GM03348 (cell line): ENCODE measurements at regions not wholly inside any gene's neighbourhood (a gene's known extent, or its start where the extent isn't known, plus 50 kb on each side); places are given as distances from the start of the nearest gene placed in this dataset.

ENCODE experiments used
- DNase-seq: peaks from one replicate; pipeline ENCODE4 v3.0.0; 2012; ENCODE audit warnings: low spot score

DNA sequence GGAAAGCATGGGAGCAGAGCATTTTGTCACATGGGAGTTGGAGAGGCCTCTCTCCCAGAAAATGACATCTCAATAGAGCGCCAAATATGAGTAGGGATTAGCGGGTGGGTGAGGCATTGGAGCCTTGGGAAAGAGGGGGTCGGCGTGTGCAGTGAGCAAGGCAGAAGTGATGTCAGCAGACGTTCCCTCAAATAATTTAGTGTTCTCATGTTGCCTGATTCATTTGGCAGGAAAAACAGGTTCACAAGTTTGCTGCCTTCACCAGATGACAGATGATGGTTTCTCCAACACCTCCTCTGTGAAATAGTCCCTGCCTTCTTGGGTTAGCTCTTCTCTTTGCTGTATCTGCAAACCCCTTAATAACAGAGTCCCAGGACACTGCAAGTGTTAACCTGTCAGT, 118.5 kb upstream of the ARHGAP20 start:
- DNase-seq, result no peak

DNA sequence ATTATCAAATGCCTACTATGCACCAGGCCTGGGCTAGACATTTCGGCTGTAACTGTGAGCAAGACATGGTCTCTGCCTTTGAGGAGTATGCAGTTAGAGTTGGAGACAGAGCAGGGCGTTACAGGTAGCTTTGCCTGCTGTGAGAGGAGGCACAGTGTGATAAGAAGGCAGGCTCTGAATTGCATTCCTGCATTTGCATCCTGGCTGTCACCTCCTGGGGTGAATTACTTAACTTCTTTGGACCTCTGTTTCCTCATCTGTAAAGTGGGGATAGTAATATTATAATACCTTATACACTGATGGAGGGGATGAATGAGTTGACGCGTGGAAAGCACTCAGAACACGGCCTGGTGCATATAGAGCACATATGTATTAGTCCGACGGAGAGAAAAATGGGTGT, 118.1 kb upstream of the ARHGAP20 start:
- no peak for DNase-seq

DNA sequence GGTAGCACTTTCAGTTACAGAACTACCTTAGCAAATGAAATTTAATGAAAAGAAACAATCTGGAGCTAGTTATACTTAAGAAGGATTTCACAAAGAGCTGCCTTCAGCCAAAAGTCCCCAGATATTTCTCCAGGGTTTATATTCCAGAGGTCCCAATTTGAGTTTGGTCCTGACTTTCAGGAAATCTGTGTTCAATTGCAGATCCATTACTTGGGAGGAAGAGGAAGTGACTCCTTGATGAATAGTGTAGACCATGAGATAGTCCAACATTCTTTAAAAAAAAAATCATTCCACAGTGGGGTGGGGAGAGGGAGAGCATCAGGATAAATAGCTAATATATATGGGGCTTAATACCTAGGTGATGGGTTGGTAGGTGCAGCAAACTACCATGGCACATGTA, 117.6 kb upstream of the ARHGAP20 start:
- DNase-seq, result peak; percentile 21

DNA sequence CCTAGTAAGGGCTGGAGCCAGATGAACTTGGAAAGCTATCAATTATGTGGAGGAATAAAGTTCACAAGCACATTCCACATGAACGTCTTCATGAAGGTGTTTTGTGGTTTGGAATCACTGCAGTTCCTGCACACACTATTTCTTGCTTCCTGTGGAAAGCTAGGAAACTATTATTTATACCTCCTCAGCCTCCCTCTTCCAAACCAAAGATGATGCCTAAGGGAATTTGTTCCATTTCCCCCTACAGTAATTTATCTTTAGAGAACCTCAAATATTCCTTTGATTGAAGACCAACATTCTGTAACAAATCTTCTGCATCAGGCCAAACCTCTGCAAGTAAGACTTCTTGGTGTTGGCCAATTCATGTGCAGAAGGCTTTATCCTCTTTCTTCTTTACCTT, 115.8 kb upstream of the ARHGAP20 start:
- DNase-seq, result no peak

DNA sequence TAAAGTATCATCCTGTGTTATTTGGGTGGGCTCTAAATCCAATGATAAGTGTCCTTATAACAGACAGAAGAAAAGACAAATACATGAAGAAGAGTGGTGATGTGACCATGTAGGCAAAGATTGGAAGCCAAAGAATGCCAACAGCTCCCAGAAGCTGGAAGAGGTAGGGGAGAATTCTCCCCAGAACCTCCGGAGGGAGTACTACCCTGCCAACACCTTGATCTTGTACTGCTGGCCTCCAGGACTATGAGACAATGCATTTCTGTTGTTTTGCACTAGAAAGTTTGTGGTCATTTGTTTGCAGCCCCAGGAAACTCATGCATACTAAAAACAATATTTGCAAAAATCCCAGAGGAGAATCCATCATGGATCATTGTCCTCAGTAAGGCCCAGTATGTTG, 115.0 kb upstream of the ARHGAP20 start:
- DNase-seq, result no peak

DNA sequence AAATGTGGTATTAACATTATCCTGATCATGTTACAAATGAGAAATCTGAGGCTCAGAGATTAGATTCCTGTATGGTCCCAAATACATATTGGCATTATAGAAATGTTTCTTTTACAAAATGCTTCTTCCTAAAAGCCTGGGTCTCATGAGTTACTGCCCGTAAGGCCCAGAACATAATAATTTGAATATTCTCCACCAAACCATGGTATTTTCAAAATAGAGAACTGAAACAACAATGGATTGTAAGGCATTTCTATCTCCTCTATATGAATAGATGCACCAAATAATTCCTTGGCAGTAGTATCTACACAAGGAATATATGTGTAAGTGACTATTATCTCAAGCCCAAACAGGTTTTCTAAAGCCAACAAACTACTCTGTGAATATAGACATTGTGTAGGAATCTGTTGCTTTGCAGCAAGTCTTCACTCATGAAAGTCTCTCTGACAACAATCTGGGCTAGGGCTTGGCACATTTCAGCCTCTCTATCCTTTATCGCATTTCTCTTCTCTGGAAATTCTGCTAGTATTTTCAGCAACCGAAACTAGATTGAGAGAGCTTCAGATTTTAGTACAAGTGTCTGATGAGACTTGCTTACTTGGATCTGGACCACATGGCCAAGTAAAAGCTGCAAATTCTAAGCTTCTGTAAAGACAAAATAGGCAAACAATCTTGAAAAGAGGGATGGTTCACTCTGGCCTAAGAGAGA, 112.8 kb upstream of the ARHGAP20 start:
- no peak for DNase-seq

DNA sequence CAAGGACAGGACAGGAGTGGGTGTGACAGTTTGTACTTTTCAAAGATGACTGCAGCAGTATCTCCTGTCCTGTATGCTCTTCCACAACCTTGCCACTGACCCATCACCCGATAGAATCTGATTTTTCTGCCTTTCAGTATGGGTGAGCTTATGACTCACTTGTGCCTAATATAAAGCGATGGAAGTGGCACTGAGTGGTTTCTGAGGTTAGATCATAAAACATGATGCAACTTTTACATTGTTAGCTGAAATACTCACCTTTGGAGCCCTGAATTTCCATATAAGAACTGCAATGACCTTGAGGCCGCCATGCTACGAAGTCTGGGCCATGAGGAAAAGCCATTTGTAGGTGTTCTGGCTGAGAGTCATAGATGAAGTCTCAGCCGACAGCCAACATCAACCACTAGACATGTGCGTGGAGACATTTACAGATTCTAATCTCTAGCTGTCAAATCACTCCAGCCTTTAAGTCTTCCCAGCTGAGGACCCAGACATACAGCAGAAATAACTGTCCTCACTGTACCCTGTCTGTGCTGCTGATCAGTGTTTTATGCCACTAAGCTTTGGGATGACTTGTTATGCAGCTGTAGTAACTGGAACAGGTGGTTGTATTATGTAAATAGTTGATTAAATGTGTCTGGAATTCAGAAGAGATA, 105.9 kb upstream of the ARHGAP20 start:
- no peak for DNase-seq

DNA sequence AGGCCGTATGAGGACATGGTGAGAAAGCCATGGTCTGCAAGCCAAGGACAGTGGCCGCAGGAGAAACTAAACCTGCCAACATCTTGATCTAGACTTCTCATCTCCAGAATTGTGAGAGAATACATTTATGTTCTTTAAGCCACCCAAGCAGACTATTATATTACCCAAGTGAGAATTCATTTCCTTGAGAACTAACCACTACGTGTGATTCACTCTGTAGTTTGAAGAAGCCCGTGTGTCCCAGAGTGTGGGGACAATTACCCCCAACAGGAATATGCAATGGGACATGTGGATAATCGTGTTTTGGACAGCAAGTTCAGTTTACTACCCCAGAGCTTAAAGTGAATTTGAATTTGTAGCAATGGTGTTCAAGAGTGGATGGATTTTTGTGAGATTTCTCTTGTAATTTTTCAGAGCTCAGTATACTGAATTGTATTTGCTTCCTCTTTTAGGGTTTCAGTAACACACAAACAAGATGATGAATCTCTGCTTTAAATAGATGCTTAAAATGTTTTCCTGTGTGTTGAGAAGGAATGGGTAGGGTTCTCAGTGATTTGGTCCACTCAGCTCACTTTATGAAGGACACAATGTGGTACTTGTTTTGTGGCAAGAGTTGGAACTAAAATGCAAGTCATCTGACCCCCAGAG, 100.0 kb upstream of the ARHGAP20 start:
- no peak for DNase-seq

DNA sequence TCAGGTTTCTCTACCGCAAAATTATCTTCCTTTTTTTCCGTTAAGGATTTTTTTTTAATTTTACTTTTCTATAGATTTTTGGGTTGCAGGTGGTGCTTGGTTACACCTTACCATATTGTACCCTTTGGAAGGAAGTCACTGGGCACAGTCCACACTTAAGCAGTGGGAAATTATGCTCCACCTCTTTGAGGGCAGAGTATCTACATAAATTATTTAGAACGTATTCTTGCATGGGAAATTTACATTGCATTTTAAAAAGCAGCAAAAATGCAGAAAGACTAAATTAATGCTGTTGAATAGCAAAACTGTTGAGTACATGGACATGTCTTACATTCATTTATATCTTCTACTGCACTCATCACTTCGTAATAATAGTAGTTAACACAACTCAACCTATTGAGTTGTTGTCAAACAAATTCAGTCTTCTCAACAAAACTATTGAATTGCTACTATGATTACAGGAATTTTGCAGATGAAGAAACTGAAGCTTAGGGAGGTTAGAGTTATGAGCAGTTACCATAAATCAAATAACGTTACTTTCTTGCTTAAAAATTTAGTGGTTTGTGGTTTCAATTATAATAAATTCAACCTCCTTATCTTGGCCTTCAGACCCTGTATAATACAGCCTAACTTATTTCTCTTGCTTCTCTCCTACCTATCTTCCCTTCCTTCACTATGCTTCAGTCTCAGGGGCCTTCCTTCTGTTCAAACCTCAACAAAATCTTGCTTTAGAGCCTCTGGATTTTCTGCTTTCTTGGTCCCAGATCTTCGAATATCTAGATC, 97.4 kb upstream of the ARHGAP20 start:
- no peak for DNase-seq

DNA sequence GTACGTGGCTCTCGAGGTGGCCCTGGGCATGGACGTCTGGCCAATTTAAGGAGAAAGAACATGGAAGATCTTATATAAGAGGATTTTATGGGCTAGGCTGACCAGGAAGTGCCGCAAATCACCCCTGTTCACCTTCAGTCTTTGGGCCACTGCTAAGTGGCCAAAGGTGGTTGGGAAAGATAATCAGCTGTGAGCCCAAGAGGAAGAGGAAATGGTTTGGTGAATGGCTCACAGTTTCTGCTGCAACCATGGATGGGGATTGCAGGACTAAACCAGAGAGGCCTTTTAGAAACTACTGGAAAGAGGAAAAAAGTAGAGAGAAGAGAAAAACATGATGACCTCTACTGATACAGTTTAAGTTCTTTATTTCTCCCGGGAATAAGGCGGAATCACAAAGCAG, 96.0 kb upstream of the ARHGAP20 start:
- no peak for DNase-seq

DNA sequence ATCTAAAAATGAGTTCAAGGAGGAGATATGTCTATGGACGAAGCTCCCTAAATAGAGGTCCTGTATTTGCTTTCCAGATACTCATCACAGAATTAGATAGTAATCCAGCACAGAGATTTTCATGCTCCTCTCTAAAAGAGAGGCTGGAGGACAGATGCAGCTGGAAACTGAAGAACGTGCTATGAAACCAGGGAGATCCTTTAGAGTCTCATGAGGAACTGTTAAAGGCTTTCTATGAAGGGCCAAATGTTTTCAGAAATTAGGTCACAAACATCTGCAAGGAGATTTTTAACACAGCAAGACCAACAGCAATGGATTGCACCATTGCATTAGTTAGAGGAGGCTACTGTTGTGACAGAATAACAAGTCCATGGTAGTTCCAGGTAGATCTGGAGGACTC, 95.6 kb upstream of the ARHGAP20 start:
- DNase-seq, result no peak

DNA sequence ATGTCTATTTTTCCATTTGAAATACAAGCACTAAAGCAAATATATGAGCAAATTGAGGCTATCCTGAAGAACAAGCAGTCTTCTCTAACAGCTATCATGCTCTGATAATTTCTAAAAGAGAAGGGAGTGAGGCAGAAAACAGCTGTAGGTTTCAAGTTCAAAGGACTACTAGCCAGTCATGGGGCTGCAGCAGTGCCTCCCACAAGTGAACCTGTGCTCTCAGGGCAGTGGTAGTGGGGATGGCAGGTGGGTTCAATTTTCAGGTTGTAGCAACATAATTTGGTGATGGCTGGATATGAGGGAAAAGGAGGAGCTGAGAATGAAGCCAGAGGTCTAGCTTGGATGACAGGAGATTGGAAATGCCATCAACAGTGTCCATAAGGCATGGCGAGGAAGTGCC, 93.5 kb upstream of the ARHGAP20 start:
- DNase-seq, result no peak

DNA sequence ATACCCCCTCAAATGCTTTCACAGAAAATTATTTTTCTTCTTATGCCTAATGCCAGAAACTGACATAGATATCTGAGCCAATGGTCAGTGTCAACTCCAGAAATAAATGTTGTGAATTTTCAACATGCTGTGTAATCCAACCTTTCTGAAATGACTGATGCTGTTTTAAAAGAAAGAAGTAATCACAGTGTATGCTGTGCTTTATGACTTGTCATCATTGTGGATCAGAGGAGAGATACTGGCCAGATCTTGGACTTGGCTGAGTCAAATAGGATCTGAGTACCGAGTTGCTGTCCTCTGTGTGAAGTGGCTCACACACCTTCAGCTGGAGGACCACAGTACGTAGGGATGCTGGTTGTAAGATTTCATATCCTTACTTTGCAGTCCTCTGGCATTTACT, 89.9 kb upstream of the ARHGAP20 start:
- DNase-seq, result no peak

DNA sequence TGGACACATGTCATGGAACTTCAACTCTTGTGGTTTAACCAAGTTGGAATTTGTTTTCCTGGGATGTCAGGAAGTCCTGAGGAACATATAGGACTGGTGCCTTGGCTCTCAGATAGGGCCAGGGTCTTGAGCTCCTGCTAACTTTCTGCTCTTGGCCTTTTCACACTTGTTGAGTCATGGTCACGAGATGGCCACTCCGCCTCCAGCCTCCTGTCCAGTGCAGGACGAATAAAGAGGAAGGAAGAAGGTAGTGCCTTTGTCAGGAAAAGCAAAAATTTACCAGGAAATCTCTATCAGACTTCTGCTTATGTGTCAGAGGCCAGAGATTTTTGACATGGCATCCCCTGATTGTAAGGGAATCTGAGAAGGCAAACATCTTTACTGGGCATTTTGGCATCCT, 89.1 kb upstream of the ARHGAP20 start:
- DNase-seq, result no peak

DNA sequence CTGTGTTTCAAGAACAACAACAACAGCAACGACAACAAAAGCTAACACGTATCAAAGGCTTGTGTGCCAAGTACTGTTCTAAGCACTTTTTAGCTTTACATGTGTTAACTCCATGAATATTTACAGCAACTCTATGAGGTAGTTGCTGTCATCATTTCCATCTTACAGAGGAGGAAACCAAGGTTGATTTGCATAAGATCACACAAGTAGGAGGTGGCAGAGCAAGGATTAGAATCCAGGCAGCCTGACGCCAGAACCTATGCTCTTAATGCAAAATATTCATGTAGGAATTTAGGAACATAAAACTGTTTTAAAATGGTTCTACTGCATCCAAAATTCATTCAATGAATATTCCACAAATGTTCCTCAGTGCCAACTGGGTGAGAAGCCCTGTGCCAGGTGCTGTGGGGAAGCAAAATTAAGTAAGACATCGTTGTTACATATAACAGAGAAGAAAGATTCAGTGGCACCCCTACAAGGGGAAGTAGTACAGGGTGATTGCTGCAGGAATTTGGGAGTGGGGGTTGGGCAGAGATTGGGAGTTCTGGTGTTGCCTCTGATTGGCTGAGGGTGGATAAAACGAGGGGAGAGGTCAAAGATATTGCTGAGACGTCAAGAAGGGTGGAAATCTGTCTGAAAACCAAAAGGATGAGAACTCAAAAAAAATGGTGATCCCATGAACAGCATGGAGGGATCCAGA, 86.1 kb upstream of the ARHGAP20 start:
- no peak for DNase-seq

DNA sequence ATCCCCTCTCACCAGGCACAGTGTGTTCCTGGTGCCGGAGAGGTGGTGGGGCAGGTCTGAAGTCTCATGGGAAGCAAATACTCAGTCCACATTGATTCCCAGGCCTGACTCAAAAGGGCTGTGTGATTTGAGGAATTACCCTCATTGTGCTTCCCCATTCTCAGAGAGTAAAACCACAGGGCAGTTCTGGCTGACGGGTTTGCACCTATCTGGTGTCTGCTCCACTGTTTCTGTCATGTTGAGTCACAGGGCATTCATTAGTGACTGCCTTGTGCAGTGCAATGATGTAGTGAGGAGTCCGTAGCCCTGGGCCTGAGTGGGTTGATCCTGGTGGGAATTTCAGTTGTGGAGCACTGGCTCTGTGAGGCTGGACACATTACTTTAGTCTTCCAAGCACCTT, 85.2 kb upstream of the ARHGAP20 start:
- no peak for DNase-seq

DNA sequence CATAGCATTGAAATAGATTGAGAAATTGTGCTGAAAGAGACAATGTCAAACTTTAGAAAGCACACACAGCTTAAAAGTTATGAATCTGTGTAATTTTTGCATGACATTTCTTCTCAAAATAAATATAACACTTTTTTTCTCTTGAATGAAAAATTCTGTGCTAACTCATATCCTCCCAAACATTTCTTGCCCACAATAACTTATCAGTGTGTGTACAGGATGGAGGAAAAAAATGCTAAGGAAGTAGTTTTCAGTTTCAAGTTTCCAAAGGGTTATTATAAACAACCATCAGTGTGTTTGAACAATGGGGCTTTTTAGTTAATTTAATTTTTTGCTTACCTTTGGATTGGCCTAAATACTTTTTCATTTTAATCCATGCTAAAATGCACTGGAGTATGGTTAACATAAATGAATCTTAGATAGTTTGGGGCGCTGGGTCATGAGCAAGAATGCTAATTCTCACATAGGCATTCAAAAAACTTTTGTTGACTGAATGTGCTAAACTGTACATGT, 82.9 kb upstream of the ARHGAP20 start:
- DNase-seq, result no peak

DNA sequence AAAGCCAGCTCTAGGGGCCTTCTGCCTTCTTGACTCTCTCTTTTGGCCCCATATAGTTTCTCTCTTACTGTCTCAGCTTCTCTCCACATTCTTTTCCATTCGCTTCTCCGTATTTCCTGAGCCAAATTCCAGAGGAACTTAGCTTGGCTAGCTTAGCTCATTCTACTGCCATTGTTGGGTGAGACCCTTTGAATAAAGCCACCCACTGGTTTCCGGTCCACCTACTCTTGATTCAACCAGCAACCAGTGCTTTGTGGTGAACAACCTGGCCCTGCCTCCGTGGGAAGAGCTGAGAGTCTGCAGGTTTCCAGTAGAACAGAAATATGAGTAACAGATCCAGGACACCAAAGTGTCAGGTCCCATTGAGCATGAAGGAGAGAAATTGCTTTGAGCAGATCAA, 81.3 kb upstream of the ARHGAP20 start:
- DNase-seq, result no peak

DNA sequence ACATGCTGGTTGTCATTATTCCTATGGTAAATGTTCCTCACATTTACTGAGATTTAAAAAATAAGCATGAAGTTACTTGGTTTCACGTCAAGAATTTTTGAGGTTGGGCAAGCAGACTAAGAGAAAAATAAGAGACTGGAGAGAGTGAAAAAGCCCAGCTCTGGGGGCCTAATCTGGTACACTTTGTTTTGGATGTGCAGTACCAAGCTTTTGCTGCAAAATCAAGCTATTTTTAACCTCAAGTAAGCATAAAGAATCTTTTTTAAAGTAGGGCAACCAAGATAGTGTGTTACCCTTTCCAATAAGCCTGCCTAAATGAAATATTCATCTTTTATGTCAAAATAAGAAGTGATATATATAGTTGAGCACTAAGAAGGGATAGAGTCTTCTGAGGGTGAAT, 79.4 kb upstream of the ARHGAP20 start:
- DNase-seq, result no peak

DNA sequence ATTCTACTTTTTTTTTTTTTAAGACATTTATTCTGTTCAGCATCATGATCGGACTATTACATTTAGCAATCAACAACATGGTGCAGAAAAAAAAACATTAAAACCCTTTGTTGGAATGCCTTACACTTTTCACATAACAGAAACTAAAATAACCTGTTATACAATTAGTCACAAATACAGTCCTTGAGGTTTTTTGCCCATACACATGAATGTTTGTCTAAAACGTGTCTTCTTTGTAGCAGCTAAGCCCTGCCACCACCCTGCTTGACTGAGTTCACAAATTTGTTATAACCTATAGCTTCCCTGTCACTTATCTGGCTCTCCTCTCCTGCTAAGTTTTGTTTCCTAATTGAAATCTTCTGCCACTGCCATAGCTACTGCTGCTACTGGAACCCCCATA, 75.4 kb upstream of the ARHGAP20 start:
- DNase-seq, result no peak

DNA sequence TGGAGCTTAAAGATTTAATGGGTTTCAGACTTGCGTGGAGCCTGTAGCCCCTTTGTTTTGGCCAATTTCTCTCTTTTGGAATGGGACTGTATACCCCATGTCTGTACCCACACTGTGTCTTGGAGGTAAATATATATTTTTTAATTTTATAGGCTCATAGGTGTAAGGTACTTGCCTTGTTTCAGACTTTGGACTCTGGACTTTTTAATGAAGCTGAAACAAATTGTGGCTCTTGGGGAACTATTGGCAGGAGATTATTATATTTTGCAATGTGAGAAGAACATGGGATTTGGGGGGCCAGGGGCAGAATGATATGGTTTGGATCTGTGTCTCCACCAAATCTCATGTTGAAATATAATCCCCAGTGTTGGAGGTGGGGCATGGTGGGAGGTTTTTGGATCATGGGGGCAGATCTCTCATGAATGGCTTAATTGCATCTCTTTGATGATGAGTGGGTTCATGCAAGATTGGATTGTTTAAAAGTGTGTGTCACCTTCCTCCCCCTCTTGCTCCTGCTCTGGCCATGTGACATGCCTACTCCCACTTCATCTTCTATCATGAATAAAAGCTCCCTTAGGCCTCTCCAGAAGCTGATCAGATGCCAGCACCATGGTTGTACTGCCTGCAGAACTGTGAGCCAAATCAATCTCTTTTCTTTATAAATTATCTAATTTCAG, 74.1 kb upstream of the ARHGAP20 start:
- no peak for DNase-seq
